ENCODE measurements at regions not wholly inside any gene's neighbourhood (a gene's known extent, or its start where the extent isn't known, plus 50 kb on each side); places are given as distances from the start of the nearest gene placed in this dataset.

DNA sequence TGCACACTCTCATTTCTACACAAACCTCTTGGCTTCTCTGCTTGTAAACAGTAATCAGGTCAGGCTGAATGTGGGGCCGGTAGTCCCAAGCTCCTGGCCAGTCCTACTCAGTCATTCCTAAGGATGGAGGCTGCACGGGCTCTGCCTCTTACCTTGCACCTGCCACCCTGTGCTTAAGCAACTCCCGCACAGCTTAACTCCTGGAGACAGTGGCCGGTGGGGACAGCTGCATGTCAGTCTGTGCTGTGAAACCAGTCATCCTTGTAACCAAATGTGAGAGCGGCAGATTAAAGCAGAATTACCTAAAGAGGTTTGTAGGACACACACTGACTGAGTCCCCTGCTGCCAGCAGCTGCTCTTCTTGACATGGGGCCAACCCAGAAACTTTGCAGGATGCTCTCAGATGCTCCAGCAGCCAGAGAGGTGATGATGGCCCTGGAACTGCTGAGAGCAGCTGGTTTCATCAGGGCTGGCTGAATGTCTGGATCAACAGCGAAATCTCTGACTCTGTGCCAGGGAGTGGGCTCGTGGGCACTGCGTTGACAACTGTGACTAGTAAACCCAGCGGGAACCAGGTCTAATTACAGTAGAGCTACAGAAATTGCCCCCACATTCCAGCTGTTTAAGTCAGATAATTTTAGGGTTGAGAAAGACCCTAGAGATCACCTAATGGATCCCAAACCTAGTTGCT lies 123.7 kb downstream of the ANAPC4 start:
- 57 to 67% methylated on average over 8 of the region's 9 CpGs for WGBS, 2 donors
- Histone ChIP-seq H3K4me1 (no peaks in the 10 kb centered on the region), H3K36me3 (replicated peaks in 1 of 2; ENCODE audit: insufficient read depth in 1 of 2, low read depth in 2 of 2) (no peaks in the 10 kb centered on the region), H3K27me3 (no peaks in the 10 kb centered on the region), H3K4me3 (no peak overlapping the region), H3K9me3 (no peaks in the 10 kb centered on the region), H3K27ac (no peak overlapping the region)
- intact Hi-C loops (cut with DNase I), result no loop called here
- DNase-seq, result no peak
- no peak for TF ChIP-seq POLR2A (IDR thresholded peaks at IDR 0.05)
- TF ChIP-seq, protein P1, sequence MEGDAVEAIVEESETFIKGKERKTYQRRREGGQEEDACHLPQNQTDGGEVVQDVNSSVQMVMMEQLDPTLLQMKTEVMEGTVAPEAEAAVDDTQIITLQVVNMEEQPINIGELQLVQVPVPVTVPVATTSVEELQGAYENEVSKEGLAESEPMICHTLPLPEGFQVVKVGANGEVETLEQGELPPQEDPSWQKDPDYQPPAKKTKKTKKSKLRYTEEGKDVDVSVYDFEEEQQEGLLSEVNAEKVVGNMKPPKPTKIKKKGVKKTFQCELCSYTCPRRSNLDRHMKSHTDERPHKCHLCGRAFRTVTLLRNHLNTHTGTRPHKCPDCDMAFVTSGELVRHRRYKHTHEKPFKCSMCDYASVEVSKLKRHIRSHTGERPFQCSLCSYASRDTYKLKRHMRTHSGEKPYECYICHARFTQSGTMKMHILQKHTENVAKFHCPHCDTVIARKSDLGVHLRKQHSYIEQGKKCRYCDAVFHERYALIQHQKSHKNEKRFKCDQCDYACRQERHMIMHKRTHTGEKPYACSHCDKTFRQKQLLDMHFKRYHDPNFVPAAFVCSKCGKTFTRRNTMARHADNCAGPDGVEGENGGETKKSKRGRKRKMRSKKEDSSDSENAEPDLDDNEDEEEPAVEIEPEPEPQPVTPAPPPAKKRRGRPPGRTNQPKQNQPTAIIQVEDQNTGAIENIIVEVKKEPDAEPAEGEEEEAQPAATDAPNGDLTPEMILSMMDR (IDR thresholded peaks at IDR 0.05), result no peak
- no peak for ATAC-seq

DNA sequence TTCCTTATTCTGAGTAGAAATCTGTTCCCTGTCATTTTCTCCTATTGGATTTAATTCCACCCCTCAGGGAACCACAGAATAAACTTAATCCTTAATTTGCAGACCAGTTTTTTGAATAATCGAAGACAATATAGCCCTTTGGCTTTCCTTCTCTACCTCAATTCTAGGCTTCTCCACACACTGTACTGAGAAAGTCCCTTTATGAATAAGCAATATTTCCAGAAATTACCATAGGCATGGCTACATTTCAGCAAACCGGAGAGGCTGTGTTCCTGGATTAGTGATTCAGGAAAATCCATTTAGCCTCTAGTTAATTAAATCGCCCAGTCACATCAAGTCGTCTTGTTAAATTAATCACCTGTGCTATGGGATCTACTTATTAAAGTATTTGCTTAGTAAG lies 125.1 kb downstream of the ANAPC4 start:
- no peaks in the 10 kb centered on the region for H3K36me3 ChIP-seq (replicated peaks in 1 of 2; ENCODE audit: insufficient read depth in 1 of 2, low read depth in 2 of 2)
- H3K4me1 ChIP-seq, result no peaks in the 10 kb centered on the region
- intact Hi-C loops (cut with DNase I), result no loop called here
- no peak overlapping the region for H3K4me3 ChIP-seq
- no peaks in the 10 kb centered on the region for H3K9me3 ChIP-seq
- H3K27ac ChIP-seq, result no peak overlapping the region
- no peaks in the 10 kb centered on the region for H3K27me3 ChIP-seq
- no peak for TF ChIP-seq POLR2A (IDR thresholded peaks at IDR 0.05)
- TF ChIP-seq, protein P1 (IDR thresholded peaks at IDR 0.05), result no peak
- DNase-seq (no peak), ATAC-seq (no peak)
- 49 to 57% methylated on average over 4 of the region's 4 CpGs for WGBS, 2 donors

DNA sequence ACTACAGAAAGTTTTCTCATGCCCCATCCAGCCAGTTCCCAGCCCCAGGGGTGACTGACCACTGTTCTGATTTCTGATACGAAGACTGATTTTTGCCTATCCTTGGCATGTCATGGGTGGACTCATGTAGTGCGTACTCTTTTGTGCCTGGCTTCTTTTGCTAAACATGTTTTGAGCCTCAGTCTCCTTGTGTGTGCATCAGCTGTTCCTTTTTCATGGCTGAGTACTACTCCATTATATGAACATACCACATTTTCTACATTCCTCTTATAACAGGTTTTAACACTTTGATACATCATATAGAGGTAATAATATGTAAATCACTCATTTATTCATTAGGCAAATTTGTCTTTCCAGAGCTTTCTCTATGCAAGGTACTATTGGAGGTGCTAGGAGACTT lies 126.7 kb downstream of the ANAPC4 start:
- Histone ChIP-seq H3K36me3 (replicated peaks in 1 of 2; ENCODE audit: insufficient read depth in 1 of 2, low read depth in 2 of 2) (no peaks in the 10 kb centered on the region), H3K4me3 (no peak overlapping the region), H3K27me3 (no peaks in the 10 kb centered on the region), H3K9me3 (no peaks in the 10 kb centered on the region), H3K4me1 (no peaks in the 10 kb centered on the region), H3K27ac (no peak overlapping the region)
- ATAC-seq (no peak), DNase-seq (no peak)
- intact Hi-C loops (cut with DNase I), result no loop called here
- 78 to 91% methylated on average over 2 of the region's 2 CpGs for whole genome bisulfite sequencing, 2 donors
- TF ChIP-seq POLR2A (IDR thresholded peaks at IDR 0.05), result no peak
- TF ChIP-seq, protein P1 (IDR thresholded peaks at IDR 0.05), result no peak

- Histone ChIP-seq H3K27ac (no peak overlapping the region), H3K27me3 (no peaks in the 10 kb centered on the region), H3K4me3 (no peak overlapping the region), H3K36me3 (replicated peaks in 1 of 2; ENCODE audit: insufficient read depth in 1 of 2, low read depth in 2 of 2) (no peaks in the 10 kb centered on the region), H3K4me1 (no peaks in the 10 kb centered on the region), H3K9me3 (no peaks in the 10 kb centered on the region)
- DNase-seq (no peak), ATAC-seq (no peak)
- TF ChIP-seq, protein P1 (IDR thresholded peaks at IDR 0.05), result no peak
- TF ChIP-seq POLR2A (IDR thresholded peaks at IDR 0.05), result no peak
- 95 to 97% methylated on average over 17 to 57 of the region's 74 CpGs for WGBS, 2 donors
- intact Hi-C loops (cut with DNase I), result no loop called here
Measured at GRCh38 chr4:25504932-25505636, 128.0 kb downstream of the ANAPC4 start.

GRCh38 chr4:25505637-25505991 lies 128.6 kb downstream of the ANAPC4 start:
- no peak for ATAC-seq
- Histone ChIP-seq H3K9me3 (no peaks in the 10 kb centered on the region), H3K4me3 (no peak overlapping the region), H3K27ac (no peak overlapping the region), H3K4me1 (no peaks in the 10 kb centered on the region), H3K36me3 (replicated peaks in 1 of 2; ENCODE audit: insufficient read depth in 1 of 2, low read depth in 2 of 2) (no peaks in the 10 kb centered on the region), H3K27me3 (no peaks in the 10 kb centered on the region)
- DNase-seq, result no peak
- intact Hi-C loops (cut with DNase I), result no loop called here
- TF ChIP-seq, protein P1 (IDR thresholded peaks at IDR 0.05), result no peak
- TF ChIP-seq POLR2A (IDR thresholded peaks at IDR 0.05), result no peak
- WGBS, 2 donors, result 92 to 95% methylated on average over 13 to 23 of the region's 23 CpGs
